ENCODE measurements at regions not wholly inside any gene's neighbourhood (a gene's known extent, or its start where the extent isn't known, plus 50 kb on each side); places are given as distances from the start of the nearest gene placed in this dataset.

DNA sequence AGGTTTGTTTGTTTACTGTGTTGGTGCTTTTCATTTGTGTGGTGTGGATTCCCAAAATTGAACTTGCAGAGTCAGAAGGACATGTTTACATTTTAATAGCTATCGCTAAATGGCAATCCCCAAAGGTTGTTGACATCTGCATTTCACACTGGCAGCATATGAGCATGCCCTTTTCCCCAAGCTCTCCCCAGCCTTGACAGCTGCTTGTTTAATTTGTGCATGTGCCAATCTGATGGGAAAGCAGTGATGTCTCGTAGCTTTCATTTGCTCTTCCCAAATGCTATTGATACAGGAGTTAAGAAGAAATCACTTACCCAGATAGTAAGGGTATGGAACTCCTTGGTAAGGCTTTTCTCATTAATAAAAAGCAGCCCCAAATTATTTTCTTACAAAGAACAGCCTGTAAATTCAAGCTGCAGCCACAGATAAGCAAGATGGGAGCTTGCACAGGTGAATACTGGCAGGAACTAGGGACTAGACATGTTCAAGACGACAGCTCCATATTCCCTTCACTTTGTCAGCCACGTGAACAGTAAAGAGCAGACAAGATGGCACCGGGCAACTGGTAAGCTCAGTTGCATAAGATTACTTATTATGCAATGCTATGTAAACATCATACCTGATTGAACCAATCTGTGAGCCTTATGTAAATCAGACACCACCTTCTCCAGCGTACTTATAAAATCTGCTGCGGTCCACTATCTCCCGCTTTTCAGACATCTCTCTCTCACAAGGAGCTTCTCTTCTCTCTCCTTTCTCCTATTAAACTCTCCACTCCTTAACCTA lies 87.4 kb downstream of the IGLL5 start:
- Histone ChIP-seq H3K4me3 (ENCODE audit: control insufficient read depth in 1 of 2, extremely low read depth in 1 of 2, low read length in 1 of 2) (no peak overlapping the region), H3K36me3 (ENCODE audit: control insufficient read depth in 2 of 2, extremely low read depth in 1 of 2, insufficient read depth in 1 of 2, low read length in 1 of 2) (no peaks in the 10 kb centered on the region), H3K27me3 (replicated peaks in 1 of 2; ENCODE audit: control insufficient read depth in 2 of 2, extremely low read depth in 1 of 2, insufficient read depth in 2 of 2, low read length in 1 of 2) (no peaks in the 10 kb centered on the region), H3K4me1 (ENCODE audit: control insufficient read depth in 1 of 2, extremely low read depth in 1 of 2, insufficient read depth in 2 of 2, low read length in 2 of 2) (no peaks in the 10 kb centered on the region), H3K27ac (ENCODE audit: low read length) (no peak overlapping the region), H3K9me3 (peaks cover 2% of the 10 kb centered on the region)
- 98% methylated on average over 5 of the region's 8 CpGs for WGBS (ENCODE audit: insufficient coverage)
- peaks cover 17 to 24% of the 10 kb centered on the region in 2 donors for H3K27me3 Mint-ChIP-seq
- no peaks in the 10 kb centered on the region for H3K4me1 Mint-ChIP-seq
- H3K9me3 Mint-ChIP-seq = no peaks in the 10 kb centered on the region
- DNase-seq = no peak
- no peak for ATAC-seq (replicated peaks in 1 of 4)
- POLR2A ChIA-PET = interaction anchor here in 1 of 2 donors (0.5 kb wide), 1 partner anchor 25 kb away, joined by 5 read pairs; no protein-coding TSS in a partner anchor
- H3K4me3 Mint-ChIP-seq = no peak overlapping the region
- CTCF ChIA-PET = interaction anchor here in 1 of 2 donors (2.1 kb wide), 1 partner anchor 17 kb away, joined by 7 read pairs; no protein-coding TSS in a partner anchor
- H3K36me3 Mint-ChIP-seq = no peaks in the 10 kb centered on the region
- H3K27ac Mint-ChIP-seq = no peak overlapping the region

DNA sequence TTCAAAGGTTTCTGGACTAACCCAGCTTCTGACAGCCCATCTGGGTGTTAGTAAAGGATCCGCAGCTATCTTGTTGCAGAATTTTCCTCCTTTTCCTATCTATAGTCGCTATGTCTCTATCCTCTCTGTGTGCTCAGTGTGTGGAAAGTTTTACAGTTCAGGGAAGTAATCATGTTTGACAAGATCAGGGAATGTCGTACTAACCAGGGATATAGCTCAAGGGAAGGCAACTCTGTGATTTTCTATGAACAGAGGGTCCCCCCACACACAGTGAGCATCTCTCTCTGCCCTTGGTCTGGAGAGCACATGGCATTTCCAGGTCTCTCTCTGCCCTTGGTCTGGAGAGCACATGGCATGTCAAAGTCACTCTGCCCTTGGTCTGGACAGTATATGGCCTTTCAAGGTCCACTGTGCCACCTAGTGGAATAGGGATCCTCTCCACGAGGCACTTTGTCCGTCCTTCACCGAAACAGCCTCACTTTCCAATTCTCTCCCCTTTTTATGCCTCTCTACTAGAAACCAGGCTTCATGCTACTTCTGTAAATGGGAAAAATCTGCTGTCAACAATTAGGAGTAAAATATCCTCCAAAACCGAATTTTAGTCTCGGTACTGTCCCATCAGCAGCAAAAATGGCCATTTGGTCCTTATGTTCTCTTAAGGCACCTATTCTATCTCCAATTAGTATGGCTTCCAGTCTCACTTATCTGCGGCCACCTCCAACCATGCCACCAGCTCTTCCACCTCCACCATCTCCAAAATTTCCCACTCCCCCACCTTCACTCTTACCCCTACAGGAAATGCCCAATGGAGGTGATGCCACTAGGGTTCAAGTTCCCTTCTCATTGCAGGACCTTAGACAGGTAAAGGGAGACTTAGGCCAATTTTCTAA lies 88.7 kb downstream of the IGLL5 start:
- ATAC-seq (replicated peaks in 1 of 4) = no peak
- ChIA-PET CTCF (interaction anchor here in 1 of 2 donors (0.6 kb wide), 1 partner anchor 12 kb away, joined by 3 read pairs; no protein-coding TSS in a partner anchor), POLR2A (no interaction called here)
- Mint-ChIP-seq H3K4me3 (no peak overlapping the region), H3K4me1 (no peaks in the 10 kb centered on the region), H3K27me3 (peaks cover 8 to 12% of the 10 kb centered on the region in 2 donors), H3K36me3 (no peaks in the 10 kb centered on the region), H3K27ac (no peak overlapping the region), H3K9me3 (peaks cover 0 to 6% (median 6%) of the 10 kb centered on the region in 3 donors)
- Histone ChIP-seq H3K27ac (ENCODE audit: low read length) (no peak overlapping the region), H3K27me3 (replicated peaks in 1 of 2; ENCODE audit: control insufficient read depth in 2 of 2, extremely low read depth in 1 of 2, insufficient read depth in 2 of 2, low read length in 1 of 2) (no peaks in the 10 kb centered on the region), H3K9me3 (peaks cover 2% of the 10 kb centered on the region), H3K36me3 (ENCODE audit: control insufficient read depth in 2 of 2, extremely low read depth in 1 of 2, insufficient read depth in 1 of 2, low read length in 1 of 2) (no peaks in the 10 kb centered on the region), H3K4me1 (ENCODE audit: control insufficient read depth in 1 of 2, extremely low read depth in 1 of 2, insufficient read depth in 2 of 2, low read length in 2 of 2) (no peaks in the 10 kb centered on the region), H3K4me3 (ENCODE audit: control insufficient read depth in 1 of 2, extremely low read depth in 1 of 2, low read length in 1 of 2) (no peak overlapping the region)
- DNase-seq = no peak
- 82% methylated on average over 5 of the region's 9 CpGs for WGBS (ENCODE audit: insufficient coverage)

DNA sequence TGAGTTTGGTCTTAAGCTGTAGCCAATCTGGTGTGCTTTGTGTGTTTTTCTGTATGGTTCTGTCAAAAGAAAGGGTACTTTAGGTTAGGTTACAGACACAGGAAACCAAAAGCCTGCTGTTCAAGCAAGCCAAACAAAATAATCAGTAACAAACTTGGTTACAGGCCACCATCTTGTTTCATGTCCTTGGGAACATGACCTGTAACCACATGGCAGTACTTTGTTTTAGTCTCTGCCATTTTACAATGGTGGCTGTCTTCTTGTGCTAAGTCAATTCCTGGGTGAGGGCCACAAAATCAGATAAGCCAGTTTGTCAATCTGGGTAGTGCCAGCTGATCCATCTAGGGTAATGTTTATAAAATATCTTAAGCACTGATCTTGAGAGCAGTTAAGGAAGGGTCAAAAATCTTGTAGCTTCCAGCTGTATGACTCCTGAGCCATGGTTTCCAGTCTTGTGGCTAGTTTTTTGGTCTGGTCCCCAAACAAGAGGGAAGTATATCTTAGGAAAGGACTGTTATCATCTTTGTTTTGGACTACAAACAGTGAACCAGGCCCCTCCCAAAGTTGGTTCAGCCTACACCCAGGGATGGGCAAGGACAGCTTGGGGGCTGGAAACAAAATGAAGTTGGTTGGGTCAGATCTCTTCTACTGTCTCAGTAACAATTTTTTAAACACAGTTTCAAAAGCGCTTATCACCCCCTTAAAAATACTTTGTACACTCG lies 90.0 kb downstream of the IGLL5 start:
- no peak overlapping the region for H3K4me3 ChIP-seq (ENCODE audit: control insufficient read depth in 1 of 2, extremely low read depth in 1 of 2, low read length in 1 of 2)

GRCh38 chr22:22978637-22979036 lies 91.0 kb downstream of the IGLL5 start:
- H3K4me3 ChIP-seq (ENCODE audit: control insufficient read depth in 1 of 2, extremely low read depth in 1 of 2, low read length in 1 of 2) = no peak overlapping the region
- H3K4me1 ChIP-seq (ENCODE audit: control insufficient read depth in 1 of 2, extremely low read depth in 1 of 2, insufficient read depth in 2 of 2, low read length in 2 of 2) = peaks cover 0 to 10% of the 10 kb centered on the region in 2 experiments
- no peaks in the 10 kb centered on the region for H3K36me3 Mint-ChIP-seq
- peaks cover 5 to 8% (median 6%) of the 10 kb centered on the region in 3 donors for H3K4me1 Mint-ChIP-seq
- H3K4me3 Mint-ChIP-seq = no peak overlapping the region
- DNase-seq (no peak), ATAC-seq (replicated peaks in 1 of 4) (no peak)
- peaks cover 4 to 9% of the 10 kb centered on the region in 2 donors for H3K27me3 Mint-ChIP-seq
- H3K9me3 Mint-ChIP-seq = peaks cover 0 to 6% (median 6%) of the 10 kb centered on the region in 3 donors
- POLR2A ChIA-PET = no interaction called here
- H3K27me3 ChIP-seq (replicated peaks in 1 of 2; ENCODE audit: control insufficient read depth in 2 of 2, extremely low read depth in 1 of 2, insufficient read depth in 2 of 2, low read length in 1 of 2) = no peaks in the 10 kb centered on the region
- H3K27ac ChIP-seq (ENCODE audit: low read length) = no peak overlapping the region
- no peak overlapping the region for H3K27ac Mint-ChIP-seq
- H3K36me3 ChIP-seq (ENCODE audit: control insufficient read depth in 2 of 2, extremely low read depth in 1 of 2, insufficient read depth in 1 of 2, low read length in 1 of 2) = no peaks in the 10 kb centered on the region
- CTCF ChIA-PET = no interaction called here
- H3K9me3 ChIP-seq = peaks cover 2% of the 10 kb centered on the region

More for the DNA sequence above, 90.0 kb downstream of the IGLL5 start:
- ATAC-seq (replicated peaks in 1 of 4) = no peak
- Mint-ChIP-seq H3K27ac (no peak overlapping the region), H3K36me3 (no peaks in the 10 kb centered on the region), H3K4me1 (no peaks in the 10 kb centered on the region), H3K27me3 (peaks cover 4 to 9% of the 10 kb centered on the region in 2 donors), H3K9me3 (peaks cover 0 to 6% (median 6%) of the 10 kb centered on the region in 3 donors), H3K4me3 (no peak overlapping the region)
- H3K4me1 ChIP-seq (ENCODE audit: control insufficient read depth in 1 of 2, extremely low read depth in 1 of 2, insufficient read depth in 2 of 2, low read length in 2 of 2) = peaks cover 0 to 3% of the 10 kb centered on the region in 2 experiments
- no peaks in the 10 kb centered on the region for H3K27me3 ChIP-seq (replicated peaks in 1 of 2; ENCODE audit: control insufficient read depth in 2 of 2, extremely low read depth in 1 of 2, insufficient read depth in 2 of 2, low read length in 1 of 2)
- H3K9me3 ChIP-seq = peaks cover 2% of the 10 kb centered on the region
- no CpG with 5 or more reads among the region's 2 CpGs for WGBS (ENCODE audit: insufficient coverage)
- CTCF ChIA-PET = interaction anchor here in 1 of 2 donors (0.6 kb wide), 1 partner anchor 369 kb away, joined by 3 read pairs; no protein-coding TSS in a partner anchor
- H3K27ac ChIP-seq (ENCODE audit: low read length) = no peak overlapping the region
- H3K36me3 ChIP-seq (ENCODE audit: control insufficient read depth in 2 of 2, extremely low read depth in 1 of 2, insufficient read depth in 1 of 2, low read length in 1 of 2) = no peaks in the 10 kb centered on the region
- no peak for DNase-seq
- POLR2A ChIA-PET = no interaction called here

DNA sequence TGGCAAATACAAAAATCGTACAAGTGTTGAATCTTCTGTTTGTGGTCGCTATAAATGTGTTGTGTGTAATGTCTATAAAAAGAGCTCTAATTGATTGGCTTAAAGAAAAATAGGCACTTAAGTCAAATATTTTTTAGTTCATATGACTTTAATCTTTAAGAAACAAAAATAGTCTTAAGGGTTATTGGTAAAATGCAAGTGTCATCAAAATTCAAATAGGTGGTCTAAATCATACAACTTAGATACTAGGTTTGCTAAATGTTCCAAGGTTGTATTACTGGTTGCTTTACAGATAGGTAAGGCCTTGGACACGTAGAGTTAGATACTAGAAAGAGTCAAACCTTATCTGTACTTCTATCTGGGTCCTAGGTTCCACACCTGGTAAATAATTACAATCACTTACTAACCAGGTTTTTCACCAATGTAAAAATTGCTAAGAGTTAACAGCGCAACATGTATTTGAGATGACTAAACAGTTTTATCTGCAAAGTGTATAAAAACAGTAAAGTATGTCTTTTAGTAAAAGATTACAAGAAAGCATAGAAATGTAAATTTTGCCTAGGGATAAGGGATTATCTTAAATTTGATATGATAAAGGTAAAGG lies 91.1 kb upstream of the GNAZ start:
- 100% methylated on average over 1 of the region's 4 CpGs for WGBS (ENCODE audit: insufficient coverage)
- Mint-ChIP-seq H3K27ac (no peak overlapping the region), H3K4me1 (peaks cover 5 to 9% (median 6%) of the 10 kb centered on the region in 3 donors), H3K4me3 (no peak overlapping the region), H3K9me3 (peaks cover 0 to 6% (median 6%) of the 10 kb centered on the region in 3 donors), H3K36me3 (no peaks in the 10 kb centered on the region), H3K27me3 (peaks cover 4 to 7% of the 10 kb centered on the region in 2 donors)
- no peak for ATAC-seq (replicated peaks in 1 of 4)
- Histone ChIP-seq H3K9me3 (peaks cover 2% of the 10 kb centered on the region), H3K4me1 (ENCODE audit: control insufficient read depth in 1 of 2, extremely low read depth in 1 of 2, insufficient read depth in 2 of 2, low read length in 2 of 2) (peaks cover 0 to 12% of the 10 kb centered on the region in 2 experiments), H3K36me3 (ENCODE audit: control insufficient read depth in 2 of 2, extremely low read depth in 1 of 2, insufficient read depth in 1 of 2, low read length in 1 of 2) (no peaks in the 10 kb centered on the region), H3K27ac (ENCODE audit: low read length) (no peak overlapping the region), H3K4me3 (ENCODE audit: control insufficient read depth in 1 of 2, extremely low read depth in 1 of 2, low read length in 1 of 2) (no peak overlapping the region), H3K27me3 (replicated peaks in 1 of 2; ENCODE audit: control insufficient read depth in 2 of 2, extremely low read depth in 1 of 2, insufficient read depth in 2 of 2, low read length in 1 of 2) (no peaks in the 10 kb centered on the region)
- DNase-seq = no peak
- POLR2A ChIA-PET = no interaction called here
- CTCF ChIA-PET = no interaction called here

GRCh38 chr22:22979954-22980353 lies 90.4 kb upstream of the GNAZ start:
- H3K4me1 Mint-ChIP-seq = peaks cover 5 to 9% (median 6%) of the 10 kb centered on the region in 3 donors
- H3K36me3 Mint-ChIP-seq = no peaks in the 10 kb centered on the region
- DNase-seq = no peak
- peaks cover 4 to 7% of the 10 kb centered on the region in 2 donors for H3K27me3 Mint-ChIP-seq
- no CpG with 5 or more reads among the region's 1 CpG for WGBS (ENCODE audit: insufficient coverage)
- Histone ChIP-seq H3K36me3 (ENCODE audit: control insufficient read depth in 2 of 2, extremely low read depth in 1 of 2, insufficient read depth in 1 of 2, low read length in 1 of 2) (no peaks in the 10 kb centered on the region), H3K27me3 (replicated peaks in 1 of 2; ENCODE audit: control insufficient read depth in 2 of 2, extremely low read depth in 1 of 2, insufficient read depth in 2 of 2, low read length in 1 of 2) (no peaks in the 10 kb centered on the region), H3K4me3 (ENCODE audit: control insufficient read depth in 1 of 2, extremely low read depth in 1 of 2, low read length in 1 of 2) (no peak overlapping the region), H3K9me3 (peaks cover 2% of the 10 kb centered on the region), H3K4me1 (ENCODE audit: control insufficient read depth in 1 of 2, extremely low read depth in 1 of 2, insufficient read depth in 2 of 2, low read length in 2 of 2) (peaks cover 0 to 12% of the 10 kb centered on the region in 2 experiments), H3K27ac (ENCODE audit: low read length) (no peak overlapping the region)
- ATAC-seq (replicated peaks in 1 of 4) = no peak
- no peak overlapping the region for H3K27ac Mint-ChIP-seq
- peaks cover 0 to 6% (median 6%) of the 10 kb centered on the region in 3 donors for H3K9me3 Mint-ChIP-seq
- no peak overlapping the region for H3K4me3 Mint-ChIP-seq
- CTCF ChIA-PET = no interaction called here
- POLR2A ChIA-PET = no interaction called here

Data from T-cell (primary cell).